Gastrocnemius medialis (tissue), 4 donors: ENCODE measurements at regions not wholly inside any gene's neighbourhood (a gene's known extent, or its start where the extent isn't known, plus 50 kb on each side); places are given as distances from the start of the nearest gene placed in this dataset.

ENCODE experiments used
- ATAC-seq, 2 donors: fragments of 150-250 bp; one replicate each; pipeline ENCODE4 v1.9.1; 2016
- DNase-seq, 2 donors: peaks; one replicate each; pipeline ENCODE4 v3.0.0-alpha.2; 2019
- H3K27ac ChIP-seq, 4 donors: fragments of 200-600 bp; sonication (generic); 1 replicate in 1 of 4; 2 replicates in 3 of 4; pipeline ENCODE4 v1.5.1; 2016 to 2018; ENCODE audit warnings: mild to moderate bottlenecking in 2 of 4, moderate library complexity in 1 of 4
- H3K27me3 ChIP-seq, 3 donors: fragments of 200-600 bp; sonication (generic) in 2 of 3; 1 replicate in 1 of 3; 2 replicates in 2 of 3; pipeline versions ENCODE4 v1.5.1 to v1.6.0; 2016 to 2019; ENCODE audit warnings: mild to moderate bottlenecking in 1 of 3, moderate library complexity in 1 of 3
- H3K36me3 ChIP-seq, 2 donors: fragments of 200-600 bp; sonication (generic) in 1 of 2; one replicate each; pipeline ENCODE4 v1.5.1; 2017 to 2018
- H3K4me1 ChIP-seq, 2 donors: fragments of 200-600 bp; sonication (generic) in 1 of 2; one replicate each; pipeline ENCODE4 v1.5.1; 2016 to 2017; ENCODE audit warnings: mild to moderate bottlenecking in 2 of 2
- H3K4me3 ChIP-seq, 4 donors: fragments of 200-600 bp; sonication (generic) in 3 of 4; 1 replicate in 1 of 4; 2 replicates in 3 of 4; pipeline ENCODE4 v1.5.1; 2016 to 2019; ENCODE audit warnings: mild to moderate bottlenecking in 2 of 4
- H3K9me3 ChIP-seq, 3 donors: fragments of 200-600 bp; sonication (generic) in 2 of 3; 1 replicate in 1 of 3; 2 replicates in 2 of 3; pipeline ENCODE4 v1.5.1; 2016 to 2019
- POLR2A ChIP-seq, 2 donors: fragments of 450-650 bp; IDR thresholded peaks; one replicate each; pipeline ENCODE4 v1.6.1; 2017; ENCODE audit warnings: antibody characterized with exemption in 2 of 2, mild to moderate bottlenecking in 2 of 2, moderate library complexity in 2 of 2
- in situ Hi-C, 4 donors: fragments of 200-750 bp; cut with MboI; loops; one replicate each; pipeline versions ENCODE4 v1.15.0 to v1.8.0; 2017; ENCODE audit warnings: low sequenced_read_pairs in 4 of 4
- intact Hi-C: fragments of 100-400 bp; cut with DNase I; formaldehyde crosslinking; loops from one replicate; pipeline ENCODE4 v1.15.1; 2023; ENCODE audit warnings: low total_unique reads
- TF ChIP-seq, protein P1 (sequence below), 5 experiments: fragments of 450-650 bp in 3 of 5; fragments of 200-600 bp in 2 of 5; sonication (generic) in 2 of 5; IDR thresholded peaks in 4 of 5; conservative IDR thresholded peaks in 1 of 5; 1 replicate in 4 of 5; 2 replicates in 1 of 5; pipeline ENCODE4 v1.5.1; 2016 to 2019; ENCODE audit warnings: antibody characterized with exemption in 5 of 5, mild to moderate bottlenecking in 3 of 5, moderate library complexity in 3 of 5

DNA sequence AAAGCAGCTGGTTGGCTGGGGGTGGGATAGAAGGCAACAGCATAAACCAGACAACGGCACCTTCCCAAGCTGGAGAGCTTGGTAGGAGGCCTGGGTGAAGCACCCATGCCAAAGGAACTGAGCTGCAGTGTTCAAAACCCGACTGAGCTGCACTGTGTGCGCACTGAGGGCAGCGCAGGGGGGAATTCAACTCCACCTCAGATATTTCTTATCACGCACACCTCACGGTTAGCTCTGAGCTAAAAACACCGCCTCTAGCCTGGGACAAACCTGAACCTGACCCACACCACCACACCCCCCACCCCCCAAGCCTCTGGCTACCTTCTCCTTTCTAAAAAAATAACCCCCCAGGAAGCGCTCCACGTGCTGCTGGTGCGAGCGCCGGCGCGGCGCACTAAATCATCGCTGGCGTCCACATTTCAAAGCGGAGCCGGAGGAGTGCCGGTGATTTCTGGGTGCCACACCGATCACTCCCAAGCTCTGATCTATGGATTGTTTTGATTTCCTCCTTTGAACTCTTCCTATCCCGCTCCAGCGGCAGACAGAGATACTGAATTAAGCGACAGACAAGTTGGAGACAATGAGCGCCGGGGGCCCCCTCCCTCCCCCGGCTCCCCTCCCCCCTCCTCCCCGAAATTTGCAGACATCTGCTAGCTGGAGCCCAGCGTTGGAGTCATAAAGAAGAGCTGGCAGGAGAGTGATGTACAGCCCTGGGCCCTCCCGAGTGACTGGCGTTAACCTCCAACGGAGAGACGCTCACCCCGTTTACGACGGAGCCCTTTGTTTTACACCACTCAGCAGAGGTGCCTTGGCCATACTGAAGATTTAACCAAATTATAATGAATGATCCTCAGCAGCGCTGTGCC, 85.0 kb downstream of the NOG start:
- ATAC-seq, result peak; percentile 30 to 45
- TF ChIP-seq POLR2A (IDR thresholded peaks at IDR 0.05), result no peak
- TF ChIP-seq, protein P1, sequence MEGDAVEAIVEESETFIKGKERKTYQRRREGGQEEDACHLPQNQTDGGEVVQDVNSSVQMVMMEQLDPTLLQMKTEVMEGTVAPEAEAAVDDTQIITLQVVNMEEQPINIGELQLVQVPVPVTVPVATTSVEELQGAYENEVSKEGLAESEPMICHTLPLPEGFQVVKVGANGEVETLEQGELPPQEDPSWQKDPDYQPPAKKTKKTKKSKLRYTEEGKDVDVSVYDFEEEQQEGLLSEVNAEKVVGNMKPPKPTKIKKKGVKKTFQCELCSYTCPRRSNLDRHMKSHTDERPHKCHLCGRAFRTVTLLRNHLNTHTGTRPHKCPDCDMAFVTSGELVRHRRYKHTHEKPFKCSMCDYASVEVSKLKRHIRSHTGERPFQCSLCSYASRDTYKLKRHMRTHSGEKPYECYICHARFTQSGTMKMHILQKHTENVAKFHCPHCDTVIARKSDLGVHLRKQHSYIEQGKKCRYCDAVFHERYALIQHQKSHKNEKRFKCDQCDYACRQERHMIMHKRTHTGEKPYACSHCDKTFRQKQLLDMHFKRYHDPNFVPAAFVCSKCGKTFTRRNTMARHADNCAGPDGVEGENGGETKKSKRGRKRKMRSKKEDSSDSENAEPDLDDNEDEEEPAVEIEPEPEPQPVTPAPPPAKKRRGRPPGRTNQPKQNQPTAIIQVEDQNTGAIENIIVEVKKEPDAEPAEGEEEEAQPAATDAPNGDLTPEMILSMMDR (IDR thresholded peaks at IDR 0.05 in 4 of 5, conservative IDR thresholded peaks at IDR 0.05 in 1 of 5), result no peak
- no peak for DNase-seq
- H3K9me3 ChIP-seq, result no peaks in the 10 kb centered on the region
- peaks cover 0 to 4% (median 0%) of the 10 kb centered on the region in 3 donors for H3K27me3 ChIP-seq
- intact Hi-C loops, result loop anchor here (1.0 to 5.0 kb wide), 3 partner anchors 39 to 176 kb away; no protein-coding TSS in a partner anchor
- H3K36me3 ChIP-seq, result no peaks in the 10 kb centered on the region
- peaks cover 4 to 10% of the 10 kb centered on the region in 2 donors for H3K4me1 ChIP-seq
- H3K4me3 ChIP-seq, result peak overlapping the region; percentile 27 to 56 (median 38)
- no peak overlapping the region for H3K27ac ChIP-seq
- in situ Hi-C loops, result no loop called here

DNA sequence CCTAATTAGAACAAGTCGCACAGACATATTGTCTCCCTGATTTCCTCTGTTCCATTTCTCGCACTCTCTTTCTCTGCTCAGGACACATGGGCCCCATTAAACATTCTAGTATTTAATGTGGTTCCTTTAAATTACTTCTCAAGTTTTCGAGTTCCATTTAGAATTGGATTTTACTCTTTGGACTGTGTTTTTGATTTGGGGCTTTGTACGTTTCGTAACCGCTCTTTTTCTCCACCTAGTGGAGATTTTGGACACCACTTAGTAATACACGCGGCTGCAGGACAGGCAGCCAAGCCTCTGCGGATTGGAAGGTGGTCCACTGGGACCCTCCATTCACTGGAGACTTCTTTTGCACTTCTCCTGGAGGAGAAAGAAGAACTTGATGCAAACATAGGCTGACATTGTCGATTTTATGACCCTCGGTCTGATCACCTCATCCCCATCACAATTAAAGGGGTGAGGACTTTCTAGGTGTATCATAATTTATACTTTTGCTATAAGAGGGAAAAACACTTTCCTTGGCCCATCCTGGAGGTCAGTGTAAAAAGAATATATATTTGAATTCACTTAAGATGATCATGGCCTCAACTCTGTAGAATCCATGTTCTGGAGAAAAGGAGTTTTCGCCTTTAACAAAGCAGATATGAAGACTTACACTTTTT, 85.7 kb downstream of the NOG start:
- Histone ChIP-seq H3K9me3 (no peaks in the 10 kb centered on the region), H3K27ac (no peak overlapping the region), H3K4me1 (peaks cover 4 to 10% of the 10 kb centered on the region in 2 donors), H3K4me3 (peak overlapping the region; percentile 27 to 56 (median 38)), H3K27me3 (peaks cover 0 to 4% (median 0%) of the 10 kb centered on the region in 3 donors), H3K36me3 (no peaks in the 10 kb centered on the region)
- TF ChIP-seq POLR2A (IDR thresholded peaks at IDR 0.05), result no peak
- TF ChIP-seq, protein P1 (IDR thresholded peaks at IDR 0.05 in 4 of 5, conservative IDR thresholded peaks at IDR 0.05 in 1 of 5), result peak; percentile 24 to 67 (median 40)
- intact Hi-C loops (loop anchor here (1.0 to 5.0 kb wide), 3 partner anchors 38 to 177 kb away; no protein-coding TSS in a partner anchor), in situ Hi-C loops (no loop called here)
- ATAC-seq (peak; percentile 38 to 63), DNase-seq (no peak)

DNA sequence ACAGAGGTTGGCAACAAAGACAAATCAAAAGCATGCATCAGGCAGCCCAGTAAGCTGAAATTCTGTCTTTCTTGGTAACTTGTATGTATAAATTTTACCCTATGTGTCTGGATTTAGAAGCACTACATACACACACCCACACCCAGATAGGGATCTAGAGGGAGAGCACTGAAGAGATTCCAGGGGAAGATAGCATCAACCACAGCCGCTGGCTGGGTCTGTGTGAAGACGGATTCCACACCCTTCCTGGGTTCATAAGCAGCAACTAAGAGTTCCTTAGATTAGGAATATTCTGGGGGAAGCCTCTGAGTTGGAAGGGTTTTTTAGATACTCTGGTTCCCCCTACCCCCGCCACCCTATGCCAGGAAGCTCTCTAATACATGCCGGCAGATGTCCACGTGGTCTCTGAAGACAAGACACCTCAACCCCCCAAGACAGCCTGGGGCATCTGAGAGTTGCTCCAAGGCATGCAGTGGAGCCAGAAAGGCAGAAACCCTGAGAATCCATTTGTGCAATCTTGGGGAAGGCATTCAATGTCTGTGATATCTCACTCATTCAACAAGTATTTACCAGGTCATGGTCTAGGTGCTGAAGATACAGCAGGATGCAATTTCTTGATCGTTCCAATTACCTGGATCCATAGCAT, 86.4 kb downstream of the NOG start:
- no peaks in the 10 kb centered on the region for H3K36me3 ChIP-seq
- intact Hi-C loops, result loop anchor here (1.0 to 5.0 kb wide), 3 partner anchors 37 to 178 kb away; no protein-coding TSS in a partner anchor
- peaks cover 4 to 10% of the 10 kb centered on the region in 2 donors for H3K4me1 ChIP-seq
- H3K27me3 ChIP-seq, result peaks cover 0 to 4% (median 0%) of the 10 kb centered on the region in 3 donors
- in situ Hi-C loops, result no loop called here
- no peak for ATAC-seq
- DNase-seq, result no peak
- no peaks in the 10 kb centered on the region for H3K9me3 ChIP-seq
- no peak overlapping the region for H3K4me3 ChIP-seq
- TF ChIP-seq, protein P1 (IDR thresholded peaks at IDR 0.05 in 4 of 5, conservative IDR thresholded peaks at IDR 0.05 in 1 of 5), result no peak
- TF ChIP-seq POLR2A (IDR thresholded peaks at IDR 0.05), result no peak
- H3K27ac ChIP-seq, result no peak overlapping the region

DNA sequence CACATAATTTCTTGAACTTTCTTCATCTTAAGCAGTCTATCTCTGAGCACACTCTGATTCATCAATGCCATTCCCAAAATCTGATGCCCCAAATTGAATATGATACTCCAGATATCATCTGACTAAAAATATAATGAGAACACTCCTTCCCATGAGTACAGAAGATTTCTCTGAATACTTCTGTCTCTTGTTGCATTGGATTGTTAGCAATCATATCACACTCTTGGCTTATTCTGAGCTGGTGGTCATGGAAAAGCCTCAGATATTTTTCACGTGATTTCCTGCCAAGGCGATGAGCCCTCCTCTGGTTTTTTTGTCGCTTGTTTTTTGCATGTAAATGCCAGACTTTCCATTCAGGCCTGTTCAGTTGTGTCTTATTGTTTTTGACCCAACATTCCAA, 87.2 kb downstream of the NOG start:
- Histone ChIP-seq H3K27me3 (peaks cover 0 to 4% (median 0%) of the 10 kb centered on the region in 3 donors), H3K36me3 (no peaks in the 10 kb centered on the region), H3K4me3 (no peak overlapping the region), H3K4me1 (peaks cover 4 to 10% of the 10 kb centered on the region in 2 donors), H3K27ac (no peak overlapping the region), H3K9me3 (no peaks in the 10 kb centered on the region)
- no peak for TF ChIP-seq POLR2A (IDR thresholded peaks at IDR 0.05)
- TF ChIP-seq, protein P1 (IDR thresholded peaks at IDR 0.05 in 4 of 5, conservative IDR thresholded peaks at IDR 0.05 in 1 of 5), result no peak
- in situ Hi-C loops (no loop called here), intact Hi-C loops (no loop called here)
- DNase-seq (no peak), ATAC-seq (no peak)
